ENCODE measurements at regions not wholly inside any gene's neighbourhood (a gene's known extent, or its start where the extent isn't known, plus 50 kb on each side); places are given as distances from the start of the nearest gene placed in this dataset.

- TF ChIP-seq POLR2A (IDR thresholded peaks at IDR 0.05) (no peak), CTCF (IDR thresholded peaks at IDR 0.05) (no peak)
These were observed 65.2 kb upstream of the SIAH1 start for GRCh38 chr16:48450367-48450766.
